ENCODE measurements at regions not wholly inside any gene's neighbourhood (a gene's known extent, or its start where the extent isn't known, plus 50 kb on each side); places are given as distances from the start of the nearest gene placed in this dataset.

- TF ChIP-seq POLR2AphosphoS5 (IDR thresholded peaks at IDR 0.05) (no peak), POLR2A (IDR thresholded peaks at IDR 0.05) (no peak), CTCF (IDR thresholded peaks at IDR 0.05) (no peak), EP300 (IDR thresholded peaks at IDR 0.05) (no peak)
Observed at GRCh38 chr5:71905834-71906711, 187.0 kb downstream of the CARTPT start.

Measured in suprapubic skin (tissue), 4 donors.